H1 (cell line): ENCODE measurements at regions not wholly inside any gene's neighbourhood (a gene's known extent, or its start where the extent isn't known, plus 50 kb on each side); places are given as distances from the start of the nearest gene placed in this dataset.

Source experiments
- BACH1 ChIP-seq: IDR thresholded peaks from 2 replicates; pipeline ENCODE4 v1.6.1; 2012; ENCODE audit warnings: low read length, improper control_type of control experiment
- BCL11A ChIP-seq, 2 experiments: IDR thresholded peaks; one replicate each; pipeline ENCODE4 v1.6.1; 2011; ENCODE audit warnings: low read depth in 2 of 2, low read length in 2 of 2, mild to moderate bottlenecking in 2 of 2
- BRCA1 ChIP-seq: IDR thresholded peaks from 2 replicates; pipeline ENCODE4 v1.6.1; 2012; ENCODE audit warnings: low read depth, low read length, improper control_type of control experiment
- CBX5 ChIP-seq: fragments of 300-800, 300-1000 bp; sonication (generic); IDR thresholded peaks from 2 replicates; pipeline ENCODE4 v1.7.1; 2016; ENCODE audit warnings: antibody characterized with exemption, low read length, low read depth
- CHD7 ChIP-seq: fragments of 300-600 bp; sonication (generic); IDR thresholded peaks from 2 replicates; pipeline ENCODE4 v1.7.1; 2012; ENCODE audit warnings: low read length, moderate library complexity, mild to moderate bottlenecking, inconsistent platforms; ENCODE audit not compliant: insufficient replicate concordance
- GABPA ChIP-seq: IDR thresholded peaks from 2 replicates; pipeline ENCODE4 v1.6.1; 2011; ENCODE audit warnings: mild to moderate bottlenecking, low read length, moderate library complexity, borderline replicate concordance; ENCODE audit not compliant: insufficient read depth
- HDAC2 ChIP-seq, 2 experiments: fragments of 300-600 bp in 1 of 2; sonication (generic) in 1 of 2; IDR thresholded peaks; 2 replicates each; pipeline ENCODE4 v1.6.1; 2011 to 2012; ENCODE audit warnings: low read depth in 2 of 2, low read length in 2 of 2, mild to moderate bottlenecking in 2 of 2, moderate library complexity in 2 of 2, borderline replicate concordance in 1 of 2, inconsistent platforms in 1 of 2
- HDAC6 ChIP-seq: IDR thresholded peaks from one replicate; pipeline ENCODE4 v1.7.1; 2012; ENCODE audit warnings: low read depth, mild to moderate bottlenecking, inconsistent platforms, low read length, moderate library complexity
- MAX ChIP-seq: IDR thresholded peaks from 2 replicates; pipeline ENCODE4 v1.6.1; 2012; ENCODE audit warnings: inconsistent platforms
- NRF1 ChIP-seq: IDR thresholded peaks from 2 replicates; pipeline ENCODE4 v1.6.1; 2011; ENCODE audit warnings: mild to moderate bottlenecking, low read depth, low read length, improper control_type of control experiment
- RBBP5 ChIP-seq: IDR thresholded peaks from 2 replicates; pipeline ENCODE4 v1.7.1; 2012; ENCODE audit warnings: low read depth, mild to moderate bottlenecking, inconsistent platforms, low read length, moderate library complexity, borderline replicate concordance
- TAF1 ChIP-seq: IDR thresholded peaks from 2 replicates; pipeline ENCODE4 v1.6.1; 2011; ENCODE audit warnings: mild to moderate bottlenecking, low read depth, low read length
- YY1 ChIP-seq: IDR thresholded peaks from 2 replicates; pipeline ENCODE4 v1.6.1; 2011; ENCODE audit warnings: low read depth, mild to moderate bottlenecking, low read length

- no peak for TF ChIP-seq CHD7
- TF ChIP-seq HDAC2 (IDR thresholded peaks at IDR 0.05; ENCODE audit: borderline replicate concordance in 1 of 2, low read depth in 2 of 2, low read length in 2 of 2): no peak
- no peak for TF ChIP-seq HDAC6
- TF ChIP-seq BRCA1: no peak
- no peak for TF ChIP-seq GABPA
- no peak for TF ChIP-seq CBX5
- TF ChIP-seq YY1: no peak
- no peak for TF ChIP-seq BCL11A (IDR thresholded peaks at IDR 0.05; ENCODE audit: low read depth in 2 of 2, low read length in 2 of 2)
- TF ChIP-seq NRF1: no peak
- TF ChIP-seq RBBP5: no peak
- no peak for TF ChIP-seq TAF1
- no peak for TF ChIP-seq MAX
- no peak for TF ChIP-seq BACH1
Observed at GRCh38 chr5:54799645-54800044, 185.7 kb downstream of the ESM1 start (continued).
